ENCODE measurements at regions not wholly inside any gene's neighbourhood (a gene's known extent, or its start where the extent isn't known, plus 50 kb on each side); places are given as distances from the start of the nearest gene placed in this dataset.
"Not testable (repeated sequence)": the region's sequence is repeated elsewhere in the genome, so short reads cannot be mapped to it uniquely, and the experiment has no call there.

GRCh38 chr10:118922972-118923371, 106.5 kb upstream of the NANOS1 start:
- no peaks in the 10 kb centered on the region for H3K4me1 ChIP-seq (ENCODE audit: control insufficient read depth in 1 of 2, insufficient read depth in 2 of 2, low read length in 2 of 2)
- no peaks in the 10 kb centered on the region for H3K36me3 ChIP-seq (ENCODE audit: control insufficient read depth in 1 of 2, insufficient read depth in 2 of 2, low read length in 2 of 2)
- H3K4me3 ChIP-seq (ENCODE audit: low read depth in 1 of 2, low read length in 2 of 2): no peak overlapping the region
- no peaks in the 10 kb centered on the region for H3K9me3 ChIP-seq (ENCODE audit: control insufficient read depth in 1 of 2, low read length in 2 of 2)
- no peak overlapping the region for H3K27ac ChIP-seq (ENCODE audit: low read length)
- no peaks in the 10 kb centered on the region for H3K27me3 ChIP-seq (ENCODE audit: low read depth, low read length)

GRCh38 chr10:118924493-118924892, 105.0 kb upstream of the NANOS1 start:
- Histone ChIP-seq H3K27me3 (ENCODE audit: low read depth, low read length) (no peaks in the 10 kb centered on the region), H3K27ac (ENCODE audit: low read length) (no peak overlapping the region), H3K4me1 (ENCODE audit: control insufficient read depth in 1 of 2, insufficient read depth in 2 of 2, low read length in 2 of 2) (no peaks in the 10 kb centered on the region), H3K4me3 (ENCODE audit: low read depth in 1 of 2, low read length in 2 of 2) (no peak overlapping the region), H3K36me3 (ENCODE audit: control insufficient read depth in 1 of 2, insufficient read depth in 2 of 2, low read length in 2 of 2) (no peaks in the 10 kb centered on the region), H3K9me3 (ENCODE audit: control insufficient read depth in 1 of 2, low read length in 2 of 2) (no peaks in the 10 kb centered on the region)

- Histone ChIP-seq H3K4me1 (ENCODE audit: control insufficient read depth in 1 of 2, insufficient read depth in 2 of 2, low read length in 2 of 2) (no peaks in the 10 kb centered on the region), H3K9me3 (ENCODE audit: control insufficient read depth in 1 of 2, low read length in 2 of 2) (peaks cover 0 to under 1% of the 10 kb centered on the region in 2 donors), H3K4me3 (ENCODE audit: low read depth in 1 of 2, low read length in 2 of 2) (no peak overlapping the region), H3K27ac (ENCODE audit: low read length) (no peak overlapping the region), H3K27me3 (ENCODE audit: low read depth, low read length) (no peaks in the 10 kb centered on the region), H3K36me3 (ENCODE audit: control insufficient read depth in 1 of 2, insufficient read depth in 2 of 2, low read length in 2 of 2) (no peaks in the 10 kb centered on the region)
Measured at GRCh38 chr10:118925404-118926071, 104.0 kb upstream of the NANOS1 start.

- Histone ChIP-seq H3K27ac (ENCODE audit: low read length) (no peak overlapping the region), H3K9me3 (ENCODE audit: control insufficient read depth in 1 of 2, low read length in 2 of 2) (peaks cover 0 to 6% of the 10 kb centered on the region in 2 donors), H3K27me3 (ENCODE audit: low read depth, low read length) (no peaks in the 10 kb centered on the region), H3K4me3 (ENCODE audit: low read depth in 1 of 2, low read length in 2 of 2) (no peak overlapping the region), H3K36me3 (ENCODE audit: control insufficient read depth in 1 of 2, insufficient read depth in 2 of 2, low read length in 2 of 2) (no peaks in the 10 kb centered on the region), H3K4me1 (ENCODE audit: control insufficient read depth in 1 of 2, insufficient read depth in 2 of 2, low read length in 2 of 2) (no peaks in the 10 kb centered on the region)
Measured at GRCh38 chr10:118926072-118926417, 103.5 kb upstream of the NANOS1 start.

GRCh38 chr10:118926441-118926840, 103.1 kb upstream of the NANOS1 start:
- no peaks in the 10 kb centered on the region for H3K4me1 ChIP-seq (ENCODE audit: control insufficient read depth in 1 of 2, insufficient read depth in 2 of 2, low read length in 2 of 2)
- no peaks in the 10 kb centered on the region for H3K27me3 ChIP-seq (ENCODE audit: low read depth, low read length)
- no peak overlapping the region for H3K4me3 ChIP-seq (ENCODE audit: low read depth in 1 of 2, low read length in 2 of 2)
- no peaks in the 10 kb centered on the region for H3K36me3 ChIP-seq (ENCODE audit: control insufficient read depth in 1 of 2, insufficient read depth in 2 of 2, low read length in 2 of 2)
- H3K9me3 ChIP-seq (ENCODE audit: control insufficient read depth in 1 of 2, low read length in 2 of 2): peaks cover 0 to 7% of the 10 kb centered on the region in 2 donors
- H3K27ac ChIP-seq (ENCODE audit: low read length): no peak overlapping the region

GRCh38 chr10:118926903-118927302, 102.6 kb upstream of the NANOS1 start:
- Histone ChIP-seq H3K27me3 (ENCODE audit: low read depth, low read length) (no peaks in the 10 kb centered on the region), H3K4me1 (ENCODE audit: control insufficient read depth in 1 of 2, insufficient read depth in 2 of 2, low read length in 2 of 2) (no peaks in the 10 kb centered on the region), H3K9me3 (ENCODE audit: control insufficient read depth in 1 of 2, low read length in 2 of 2) (peaks cover 0 to 10% of the 10 kb centered on the region in 2 donors), H3K4me3 (ENCODE audit: low read depth in 1 of 2, low read length in 2 of 2) (no peak overlapping the region), H3K36me3 (ENCODE audit: control insufficient read depth in 1 of 2, insufficient read depth in 2 of 2, low read length in 2 of 2) (no peaks in the 10 kb centered on the region), H3K27ac (ENCODE audit: low read length) (no peak overlapping the region)

GRCh38 chr10:118927321-118927720, 102.2 kb upstream of the NANOS1 start:
- Histone ChIP-seq H3K4me1 (ENCODE audit: control insufficient read depth in 1 of 2, insufficient read depth in 2 of 2, low read length in 2 of 2) (no peaks in the 10 kb centered on the region), H3K27ac (ENCODE audit: low read length) (no peak overlapping the region), H3K27me3 (ENCODE audit: low read depth, low read length) (no peaks in the 10 kb centered on the region), H3K4me3 (ENCODE audit: low read depth in 1 of 2, low read length in 2 of 2) (no peak overlapping the region), H3K36me3 (ENCODE audit: control insufficient read depth in 1 of 2, insufficient read depth in 2 of 2, low read length in 2 of 2) (no peaks in the 10 kb centered on the region), H3K9me3 (ENCODE audit: control insufficient read depth in 1 of 2, low read length in 2 of 2) (peaks cover 0 to 12% of the 10 kb centered on the region in 2 donors)

GRCh38 chr10:118930614-118931013, 98.9 kb upstream of the NANOS1 start:
- Histone ChIP-seq H3K27ac (ENCODE audit: low read length) (no peak overlapping the region), H3K9me3 (ENCODE audit: control insufficient read depth in 1 of 2, low read length in 2 of 2) (peaks cover 0 to 12% of the 10 kb centered on the region in 2 donors), H3K4me1 (ENCODE audit: control insufficient read depth in 1 of 2, insufficient read depth in 2 of 2, low read length in 2 of 2) (no peaks in the 10 kb centered on the region), H3K4me3 (ENCODE audit: low read depth in 1 of 2, low read length in 2 of 2) (no peak overlapping the region), H3K36me3 (ENCODE audit: control insufficient read depth in 1 of 2, insufficient read depth in 2 of 2, low read length in 2 of 2) (no peaks in the 10 kb centered on the region), H3K27me3 (ENCODE audit: low read depth, low read length) (no peaks in the 10 kb centered on the region)

GRCh38 chr10:118931436-118931835, 98.1 kb upstream of the NANOS1 start:
- Histone ChIP-seq H3K27me3 (ENCODE audit: low read depth, low read length) (no peaks in the 10 kb centered on the region), H3K4me3 (ENCODE audit: low read depth in 1 of 2, low read length in 2 of 2) (no peak overlapping the region), H3K4me1 (ENCODE audit: control insufficient read depth in 1 of 2, insufficient read depth in 2 of 2, low read length in 2 of 2) (no peaks in the 10 kb centered on the region), H3K9me3 (ENCODE audit: control insufficient read depth in 1 of 2, low read length in 2 of 2) (peaks cover 0 to 12% of the 10 kb centered on the region in 2 donors), H3K27ac (ENCODE audit: low read length) (no peak overlapping the region), H3K36me3 (ENCODE audit: control insufficient read depth in 1 of 2, insufficient read depth in 2 of 2, low read length in 2 of 2) (no peaks in the 10 kb centered on the region)

- not testable (repeated sequence) for H3K4me1 ChIP-seq (ENCODE audit: control insufficient read depth in 1 of 2, insufficient read depth in 2 of 2, low read length in 2 of 2); H3K4me3 ChIP-seq (ENCODE audit: low read depth in 1 of 2, low read length in 2 of 2); H3K27me3 ChIP-seq (ENCODE audit: low read depth, low read length); H3K36me3 ChIP-seq (ENCODE audit: control insufficient read depth in 1 of 2, insufficient read depth in 2 of 2, low read length in 2 of 2); H3K27ac ChIP-seq (ENCODE audit: low read length)
- peaks cover 0 to 12% of the 10 kb centered on the region in 2 donors for H3K9me3 ChIP-seq (ENCODE audit: control insufficient read depth in 1 of 2, low read length in 2 of 2)
Measured at GRCh38 chr10:118932154-118932553, 97.4 kb upstream of the NANOS1 start.

GRCh38 chr10:118937226-118937625, 92.3 kb upstream of the NANOS1 start:
- no peak overlapping the region for H3K4me3 ChIP-seq (ENCODE audit: low read depth in 1 of 2, low read length in 2 of 2)
- no peaks in the 10 kb centered on the region for H3K27me3 ChIP-seq (ENCODE audit: low read depth, low read length)
- H3K9me3 ChIP-seq (ENCODE audit: control insufficient read depth in 1 of 2, low read length in 2 of 2): no peaks in the 10 kb centered on the region
- H3K27ac ChIP-seq (ENCODE audit: low read length): no peak overlapping the region
- no peaks in the 10 kb centered on the region for H3K4me1 ChIP-seq (ENCODE audit: control insufficient read depth in 1 of 2, insufficient read depth in 2 of 2, low read length in 2 of 2)
- H3K36me3 ChIP-seq (ENCODE audit: control insufficient read depth in 1 of 2, insufficient read depth in 2 of 2, low read length in 2 of 2): no peaks in the 10 kb centered on the region
